Cardiac muscle cell (in vitro differentiated cells and primary cell): ENCODE measurements at regions not wholly inside any gene's neighbourhood (a gene's known extent, or its start where the extent isn't known, plus 50 kb on each side); places are given as distances from the start of the nearest gene placed in this dataset.
"Not testable (repeated sequence)": the region's sequence is repeated elsewhere in the genome, so short reads cannot be mapped to it uniquely, and the experiment has no call there.

ENCODE experiments used
- DNase-seq, 2 donors: peaks; one replicate each; pipeline versions ENCODE4 v3.0.0 to v3.0.0-alpha.2; 2010 to 2017; ENCODE audit warnings: low read depth in 1 of 2, low spot score in 1 of 2
- H3K27ac ChIP-seq: fragments of 200-600 bp; sonication (generic); 2 replicates; pipeline ENCODE4 v1.5.1; 2016
- H3K27me3 ChIP-seq: fragments of 200-600 bp; sonication (generic); 2 replicates; pipeline ENCODE4 v1.6.0; 2016; ENCODE audit warnings: control low read depth
- H3K36me3 ChIP-seq: fragments of 200-600 bp; sonication (generic); 2 replicates; pipeline ENCODE4 v1.5.1; 2016; ENCODE audit warnings: control low read depth
- H3K4me1 ChIP-seq: fragments of 200-600 bp; sonication (generic); 2 replicates; pipeline ENCODE4 v1.8.1; 2017; ENCODE audit warnings: low read depth, mild to moderate bottlenecking, mixed run types
- H3K4me3 ChIP-seq: fragments of 200-600 bp; sonication (generic); 2 replicates; pipeline ENCODE4 v1.5.1; 2016; ENCODE audit warnings: mild to moderate bottlenecking
- H3K9me3 ChIP-seq: fragments of 200-600 bp; sonication (generic); 2 replicates; pipeline ENCODE4 v1.5.1; 2017; ENCODE audit warnings: low read depth, mild to moderate bottlenecking, control low read depth
- TF ChIP-seq, protein P1 (sequence below): IDR thresholded peaks from 2 replicates; pipeline ENCODE4 v1.5.1; 2012; ENCODE audit warnings: low read depth, mild to moderate bottlenecking, low read length

- no peaks in the 10 kb centered on the region for H3K36me3 ChIP-seq
- H3K4me3 ChIP-seq = no peak overlapping the region
- H3K4me1 ChIP-seq = no peaks in the 10 kb centered on the region
- no peak overlapping the region for H3K27ac ChIP-seq
- H3K27me3 ChIP-seq = no peaks in the 10 kb centered on the region
- no peaks in the 10 kb centered on the region for H3K9me3 ChIP-seq
- no peak for DNase-seq
- TF ChIP-seq, protein P1, sequence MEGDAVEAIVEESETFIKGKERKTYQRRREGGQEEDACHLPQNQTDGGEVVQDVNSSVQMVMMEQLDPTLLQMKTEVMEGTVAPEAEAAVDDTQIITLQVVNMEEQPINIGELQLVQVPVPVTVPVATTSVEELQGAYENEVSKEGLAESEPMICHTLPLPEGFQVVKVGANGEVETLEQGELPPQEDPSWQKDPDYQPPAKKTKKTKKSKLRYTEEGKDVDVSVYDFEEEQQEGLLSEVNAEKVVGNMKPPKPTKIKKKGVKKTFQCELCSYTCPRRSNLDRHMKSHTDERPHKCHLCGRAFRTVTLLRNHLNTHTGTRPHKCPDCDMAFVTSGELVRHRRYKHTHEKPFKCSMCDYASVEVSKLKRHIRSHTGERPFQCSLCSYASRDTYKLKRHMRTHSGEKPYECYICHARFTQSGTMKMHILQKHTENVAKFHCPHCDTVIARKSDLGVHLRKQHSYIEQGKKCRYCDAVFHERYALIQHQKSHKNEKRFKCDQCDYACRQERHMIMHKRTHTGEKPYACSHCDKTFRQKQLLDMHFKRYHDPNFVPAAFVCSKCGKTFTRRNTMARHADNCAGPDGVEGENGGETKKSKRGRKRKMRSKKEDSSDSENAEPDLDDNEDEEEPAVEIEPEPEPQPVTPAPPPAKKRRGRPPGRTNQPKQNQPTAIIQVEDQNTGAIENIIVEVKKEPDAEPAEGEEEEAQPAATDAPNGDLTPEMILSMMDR = no peak
Measured at GRCh38 chr10:3324612-3325038, 152.0 kb upstream of the PITRM1 start.

DNA sequence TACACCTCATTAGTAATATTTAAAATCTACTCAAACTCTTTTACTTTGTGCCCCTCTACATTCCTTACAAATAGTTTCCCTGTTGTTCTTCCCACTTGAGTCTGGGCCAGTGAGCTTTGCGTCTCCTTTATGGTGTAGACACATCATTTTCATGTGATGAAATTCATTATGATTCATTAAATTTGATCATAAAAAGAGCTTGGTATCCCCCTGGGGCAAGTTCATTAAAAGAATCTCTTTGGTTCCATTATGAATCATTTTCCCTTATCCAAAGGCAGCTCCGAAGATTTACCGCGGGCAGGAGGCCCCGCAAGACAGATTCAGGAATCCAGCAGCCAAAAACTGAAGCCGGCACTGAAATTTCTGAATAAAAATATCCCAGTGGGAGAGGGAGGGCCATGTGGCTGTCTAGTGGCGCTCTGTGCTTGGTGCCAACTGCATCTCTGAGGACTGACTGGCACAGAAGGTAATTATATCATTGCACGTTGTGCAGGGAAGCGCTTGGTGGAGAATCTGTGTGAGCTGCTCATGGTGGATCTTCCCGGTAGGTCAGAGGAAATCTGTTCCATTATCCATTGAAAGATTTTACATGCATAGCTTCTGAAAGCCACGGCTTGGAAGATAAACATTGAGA lies 151.4 kb upstream of the PITRM1 start:
- TF ChIP-seq, protein P1 = no peak
- Histone ChIP-seq H3K4me1 (no peaks in the 10 kb centered on the region), H3K36me3 (no peaks in the 10 kb centered on the region), H3K4me3 (no peak overlapping the region), H3K27me3 (no peaks in the 10 kb centered on the region), H3K27ac (no peak overlapping the region), H3K9me3 (no peaks in the 10 kb centered on the region)
- peak in 1 of 2 donors; percentile 52 for DNase-seq

- DNase-seq = no peak
- Histone ChIP-seq H3K36me3 (no peaks in the 10 kb centered on the region), H3K27ac (no peak overlapping the region), H3K9me3 (no peaks in the 10 kb centered on the region), H3K27me3 (no peaks in the 10 kb centered on the region), H3K4me3 (no peak overlapping the region), H3K4me1 (no peaks in the 10 kb centered on the region)
- TF ChIP-seq, protein P1 = no peak
Measured at GRCh38 chr10:3321123-3321522, 148.5 kb upstream of the PITRM1 start.

- no peak for DNase-seq
- H3K9me3 ChIP-seq = no peaks in the 10 kb centered on the region
- no peaks in the 10 kb centered on the region for H3K36me3 ChIP-seq
- H3K4me1 ChIP-seq = no peaks in the 10 kb centered on the region
- no peaks in the 10 kb centered on the region for H3K27me3 ChIP-seq
- H3K27ac ChIP-seq = no peak overlapping the region
- TF ChIP-seq, protein P1 = no peak
- no peak overlapping the region for H3K4me3 ChIP-seq
Measured at GRCh38 chr10:3319811-3320226, 147.2 kb upstream of the PITRM1 start.

DNA sequence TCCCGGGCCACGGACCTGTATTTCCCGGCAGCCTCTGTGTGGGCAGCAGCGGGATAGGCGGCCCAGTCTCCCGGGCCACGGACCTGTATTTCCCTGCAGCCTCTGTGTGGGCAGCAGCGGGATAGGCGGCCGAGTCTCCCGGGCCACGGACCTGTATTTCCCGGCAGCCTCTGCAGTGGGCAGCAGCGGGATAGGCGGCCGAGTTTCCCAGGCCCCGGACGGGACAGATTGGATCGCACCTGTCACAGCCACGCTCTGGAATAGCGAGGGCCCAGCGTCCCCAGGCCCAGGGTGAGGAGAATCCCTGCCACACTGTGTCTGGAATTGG lies 145.9 kb upstream of the PITRM1 start:
- H3K27ac ChIP-seq, H3K4me3 ChIP-seq, DNase-seq, H3K9me3 ChIP-seq, H3K27me3 ChIP-seq, H3K36me3 ChIP-seq, H3K4me1 ChIP-seq: not testable (repeated sequence)

DNA sequence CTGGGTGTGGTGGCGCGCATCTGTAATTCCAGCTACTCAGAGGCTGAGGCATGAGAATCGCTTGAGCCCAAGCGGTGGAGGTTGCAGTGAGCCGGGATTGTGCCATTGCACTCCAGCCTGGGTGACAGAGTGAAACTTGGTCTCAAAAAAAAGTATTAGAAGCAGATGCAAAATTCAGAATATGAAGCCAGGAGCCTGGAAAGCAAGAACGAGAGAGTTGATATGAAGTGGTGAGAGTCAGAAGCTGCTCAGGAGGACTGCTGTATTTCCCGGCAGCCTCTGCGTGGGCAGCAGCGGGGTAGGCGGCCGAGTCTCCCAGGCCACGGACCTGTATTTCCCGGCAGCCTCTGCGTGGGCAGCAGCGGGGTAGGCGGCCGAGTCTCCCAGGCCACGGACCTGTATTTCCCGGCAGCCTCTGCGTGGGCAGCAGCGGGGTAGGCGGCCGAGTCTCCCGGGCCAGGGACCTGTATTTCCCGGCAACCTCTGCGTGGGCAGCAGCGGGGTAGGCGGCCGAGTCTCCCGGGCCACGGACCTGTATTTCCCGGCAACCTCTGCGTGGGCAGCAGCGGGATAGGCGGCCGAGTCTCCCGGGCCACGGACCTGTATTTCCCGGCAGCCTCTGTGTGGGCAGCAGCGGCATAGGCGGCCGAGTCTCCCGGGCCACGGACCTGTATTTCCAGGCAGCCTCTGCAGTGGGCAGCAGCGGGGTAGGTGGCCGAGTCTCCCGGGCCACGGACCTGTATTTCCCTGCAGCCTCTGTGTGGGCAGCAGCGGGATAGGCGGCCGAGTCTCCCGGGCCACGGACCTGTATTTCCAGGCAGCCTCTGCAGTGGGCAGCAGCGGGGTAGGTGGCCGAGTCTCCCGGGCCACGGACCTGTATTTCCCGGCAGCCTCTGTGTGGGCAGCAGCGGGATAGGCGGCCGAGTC lies 145.2 kb upstream of the PITRM1 start:
- not testable (repeated sequence) for H3K27me3 ChIP-seq, H3K9me3 ChIP-seq, DNase-seq, H3K36me3 ChIP-seq, H3K4me1 ChIP-seq, H3K27ac ChIP-seq, H3K4me3 ChIP-seq

GRCh38 chr10:3314445-3315085 lies 142.0 kb upstream of the PITRM1 start:
- not testable (repeated sequence) for H3K36me3 ChIP-seq, H3K4me1 ChIP-seq, H3K27me3 ChIP-seq, DNase-seq, H3K4me3 ChIP-seq, H3K27ac ChIP-seq, H3K9me3 ChIP-seq

DNA sequence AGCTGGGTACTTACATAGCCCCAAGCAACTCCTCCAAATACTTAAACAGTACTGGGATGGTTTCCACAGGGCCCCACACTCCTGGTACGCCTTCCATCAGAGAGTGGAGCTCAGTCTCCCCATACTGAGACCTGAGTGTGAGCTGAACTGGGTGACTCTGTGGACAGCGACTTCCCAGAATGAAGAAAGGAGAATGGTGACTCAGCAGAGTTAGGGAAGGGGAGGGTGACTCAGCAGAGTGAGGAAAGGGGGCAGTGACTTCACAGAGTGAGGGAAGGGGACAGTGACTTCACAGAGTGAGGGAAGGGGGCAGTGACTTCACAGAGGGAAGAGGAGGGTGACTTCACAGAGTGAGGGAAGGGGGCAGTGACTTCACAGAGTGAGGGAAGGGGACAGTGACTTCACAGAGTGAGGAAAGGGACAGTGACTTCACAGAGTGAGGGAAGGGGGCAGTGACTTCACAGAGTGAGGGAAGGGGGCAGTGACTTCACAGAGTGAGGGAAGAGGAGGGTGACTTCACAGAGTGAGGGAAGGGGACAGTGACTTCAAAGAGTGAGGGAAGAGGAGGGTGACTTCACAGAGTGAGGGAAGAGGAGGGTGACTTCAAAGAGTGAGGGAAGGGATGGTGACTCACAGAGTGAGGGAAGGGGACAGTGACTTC lies 141.3 kb upstream of the PITRM1 start:
- not testable (repeated sequence) for H3K4me3 ChIP-seq, H3K27me3 ChIP-seq, H3K4me1 ChIP-seq, H3K9me3 ChIP-seq, H3K36me3 ChIP-seq, H3K27ac ChIP-seq
- peak; percentile 44 to 65 for DNase-seq
